ENCODE measurements at regions not wholly inside any gene's neighbourhood (a gene's known extent, or its start where the extent isn't known, plus 50 kb on each side); places are given as distances from the start of the nearest gene placed in this dataset.
A peak's percentile ranks its signal among the peaks of the same experiment; 100 is the strongest.

GRCh38 chr7:153012203-153012602 is 252.7 kb downstream of the ACTR3B start:
- TF ChIP-seq DMAP1 (CRISPR knock-in tag; IDR thresholded peaks at IDR 0.05): no peak
- TF ChIP-seq ZNF770 (CRISPR knock-in tag; IDR thresholded peaks at IDR 0.05): no peak
- TF ChIP-seq ZSCAN20 (CRISPR knock-in tag; IDR thresholded peaks at IDR 0.05; ENCODE audit: borderline replicate concordance): no peak
- no peak for TF ChIP-seq ZNF543 (CRISPR knock-in tag; IDR thresholded peaks at IDR 0.05)
- no peak for TF ChIP-seq SPEN (CRISPR knock-in tag; IDR thresholded peaks at IDR 0.05; ENCODE audit: low read depth)
- TF ChIP-seq EEA1 (CRISPR knock-in tag; IDR thresholded peaks at IDR 0.05; ENCODE audit: borderline replicate concordance): no peak
- no peak for TF ChIP-seq MIER2 (CRISPR knock-in tag; IDR thresholded peaks at IDR 0.05)
- no peak for TF ChIP-seq FIP1L1 (IDR thresholded peaks at IDR 0.05; ENCODE audit: borderline replicate concordance, insufficient read depth, low read depth, low read length)
- ChIA-PET CTCF (ENCODE audit: low intra/inter-chr PET ratio, low total read pairs) (no interaction called here), POLR2A (no interaction called here)
- BruUV-seq (replicated peaks): no TSS peak
- Histone ChIP-seq H3K9me3 (ENCODE audit: low read length) (no peaks in the 10 kb centered on the region), H3K36me3 (replicated peaks in 1 of 2; ENCODE audit: control insufficient read depth in 1 of 2, insufficient read depth in 2 of 2, low read length in 2 of 2) (no peaks in the 10 kb centered on the region), H3K27me3 (ENCODE audit: control insufficient read depth in 1 of 2, insufficient read depth in 2 of 2, low read length in 2 of 2) (peaks cover 2 to 33% of the 10 kb centered on the region in 2 experiments; a peak in 3 of 5 replicates), H2AFZ (ENCODE audit: low read length) (no peak overlapping the region), H4K20me1 (ENCODE audit: insufficient read depth, low read length) (no peaks in the 10 kb centered on the region), H3K4me2 (ENCODE audit: low read depth, low read length) (no peak overlapping the region), H3K79me2 (ENCODE audit: insufficient read depth, low read length) (no peaks in the 10 kb centered on the region), H3K9ac (ENCODE audit: insufficient read depth, low read depth, low read length) (no peak overlapping the region), H3K4me1 (ENCODE audit: insufficient read depth, low read length) (no peaks in the 10 kb centered on the region), H3K27ac (ENCODE audit: extremely low read length, insufficient read depth, low read length) (no peak overlapping the region), H3K4me3 (replicated peaks in 1 of 3; ENCODE audit: insufficient read depth in 1 of 3, low read depth in 2 of 3, low read length in 3 of 3) (no peak overlapping the region)
- FAIRE-seq: no peak
- no peak for DNase-seq (ENCODE audit: low spot score)
- no peak for ATAC-seq
- 57% methylated on average over 4 of the region's 4 CpGs for WGBS (ENCODE audit: low lambda C conversion rate)
- intact Hi-C loops (cut with micrococcal nuclease; ENCODE audit: unreplicated experiment) (no loop called here), in situ Hi-C loops (cut with HindIII; ENCODE audit: extremely low pct_ligation_motif_present, low pct_unique_long_range_greater_than_20kb) (no loop called here)

- no TSS peak for BruUV-seq (replicated peaks)
- CTCF ChIA-PET (ENCODE audit: low intra/inter-chr PET ratio, low total read pairs): no interaction called here
- H3K36me3 ChIP-seq (replicated peaks in 1 of 2; ENCODE audit: control insufficient read depth in 1 of 2, insufficient read depth in 2 of 2, low read length in 2 of 2): no peaks in the 10 kb centered on the region
- H2AFZ ChIP-seq (ENCODE audit: low read length): no peak overlapping the region
- H3K4me2 ChIP-seq (ENCODE audit: low read depth, low read length): no peak overlapping the region
- H3K27ac ChIP-seq (ENCODE audit: extremely low read length, insufficient read depth, low read length): no peak overlapping the region
- no peaks in the 10 kb centered on the region for H3K9me3 ChIP-seq (ENCODE audit: low read length)
- ATAC-seq: peak; percentile 90
- in situ Hi-C loops (cut with HindIII; ENCODE audit: extremely low pct_ligation_motif_present, low pct_unique_long_range_greater_than_20kb): no loop called here
- no peaks in the 10 kb centered on the region for H3K79me2 ChIP-seq (ENCODE audit: insufficient read depth, low read length)
- no peaks in the 10 kb centered on the region for H4K20me1 ChIP-seq (ENCODE audit: insufficient read depth, low read length)
- intact Hi-C loops (cut with micrococcal nuclease; ENCODE audit: unreplicated experiment): no loop called here
- 0% methylated on average over 2 of the region's 14 CpGs for WGBS (ENCODE audit: low lambda C conversion rate)
- H3K9ac ChIP-seq (ENCODE audit: insufficient read depth, low read depth, low read length): no peak overlapping the region
- POLR2A ChIA-PET: no interaction called here
- no peak for FAIRE-seq
- DNase-seq (ENCODE audit: low spot score): no peak
- H3K27me3 ChIP-seq (ENCODE audit: control insufficient read depth in 1 of 2, insufficient read depth in 2 of 2, low read length in 2 of 2): peaks cover 0 to 16% of the 10 kb centered on the region in 2 experiments; a peak in 1 of 5 replicates
- no peaks in the 10 kb centered on the region for H3K4me1 ChIP-seq (ENCODE audit: insufficient read depth, low read length)
- H3K4me3 ChIP-seq (replicated peaks in 1 of 3; ENCODE audit: insufficient read depth in 1 of 3, low read depth in 2 of 3, low read length in 3 of 3): no peak overlapping the region
- no peak for TF ChIP-seq ETV6 (CRISPR knock-in tag; conservative IDR thresholded peaks at IDR 0.05)
- no peak for TF ChIP-seq FOXM1 (CRISPR knock-in tag; IDR thresholded peaks at IDR 0.05)
- no peak for TF ChIP-seq ELK4 (CRISPR knock-in tag; IDR thresholded peaks at IDR 0.05; ENCODE audit: borderline replicate concordance)
- TF ChIP-seq MLX (CRISPR knock-in tag; IDR thresholded peaks at IDR 0.05): no peak
- TF ChIP-seq GATAD1 (CRISPR knock-in tag; IDR thresholded peaks at IDR 0.05): no peak
- no peak for TF ChIP-seq MZF1 (CRISPR knock-in tag; IDR thresholded peaks at IDR 0.05; ENCODE audit: borderline replicate concordance)
- TF ChIP-seq ZBTB25 (CRISPR knock-in tag; IDR thresholded peaks at IDR 0.05): no peak
- TF ChIP-seq ZNF577 (CRISPR knock-in tag; IDR thresholded peaks at IDR 0.05; ENCODE audit: borderline replicate concordance, low read depth): no peak
Measured at GRCh38 chr7:153017223-153017622, 257.7 kb downstream of the ACTR3B start.
